ENCODE measurements at regions not wholly inside any gene's neighbourhood (a gene's known extent, or its start where the extent isn't known, plus 50 kb on each side); places are given as distances from the start of the nearest gene placed in this dataset.

DNA sequence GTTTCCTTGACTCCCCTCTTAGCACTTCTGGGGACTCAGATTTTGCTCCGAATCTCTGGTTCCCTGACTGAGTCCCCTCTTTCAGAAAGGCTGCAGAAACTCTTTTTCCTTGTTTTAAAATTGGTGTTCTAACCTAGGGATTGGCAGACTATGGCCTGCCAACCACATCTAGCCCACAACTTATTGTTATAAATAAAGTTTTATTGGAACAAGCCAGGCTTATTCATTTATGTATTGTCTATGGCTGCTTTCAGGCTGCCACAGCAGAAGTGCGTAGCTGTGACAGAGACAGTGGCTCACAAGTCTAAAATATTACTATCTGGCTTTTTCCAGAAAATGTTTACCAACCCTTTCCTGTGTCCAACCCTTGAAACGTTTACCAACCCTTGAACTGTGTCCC lies 81.7 kb downstream of the IER5 start:
- TF ChIP-seq, protein P1, sequence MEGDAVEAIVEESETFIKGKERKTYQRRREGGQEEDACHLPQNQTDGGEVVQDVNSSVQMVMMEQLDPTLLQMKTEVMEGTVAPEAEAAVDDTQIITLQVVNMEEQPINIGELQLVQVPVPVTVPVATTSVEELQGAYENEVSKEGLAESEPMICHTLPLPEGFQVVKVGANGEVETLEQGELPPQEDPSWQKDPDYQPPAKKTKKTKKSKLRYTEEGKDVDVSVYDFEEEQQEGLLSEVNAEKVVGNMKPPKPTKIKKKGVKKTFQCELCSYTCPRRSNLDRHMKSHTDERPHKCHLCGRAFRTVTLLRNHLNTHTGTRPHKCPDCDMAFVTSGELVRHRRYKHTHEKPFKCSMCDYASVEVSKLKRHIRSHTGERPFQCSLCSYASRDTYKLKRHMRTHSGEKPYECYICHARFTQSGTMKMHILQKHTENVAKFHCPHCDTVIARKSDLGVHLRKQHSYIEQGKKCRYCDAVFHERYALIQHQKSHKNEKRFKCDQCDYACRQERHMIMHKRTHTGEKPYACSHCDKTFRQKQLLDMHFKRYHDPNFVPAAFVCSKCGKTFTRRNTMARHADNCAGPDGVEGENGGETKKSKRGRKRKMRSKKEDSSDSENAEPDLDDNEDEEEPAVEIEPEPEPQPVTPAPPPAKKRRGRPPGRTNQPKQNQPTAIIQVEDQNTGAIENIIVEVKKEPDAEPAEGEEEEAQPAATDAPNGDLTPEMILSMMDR (IDR thresholded peaks at IDR 0.05; ENCODE audit: insufficient read depth, low read depth, low read length) = no peak
- no peak for DNase-seq (ENCODE audit: low read depth)
- H3K27me3 ChIP-seq (ENCODE audit: control insufficient read depth, insufficient read depth, low read length) = 0 out of 2 replicates have a peak, but pooled peaks cover 3% of the 10 kb centered on the region
- POLR2A ChIA-PET = no interaction called here
- H3K4me3 ChIP-seq (ENCODE audit: low read depth, low read length) = no peak overlapping the region
- CTCF ChIA-PET = interaction anchor here (5.3 kb wide), 1 partner anchor 288 kb away, joined by 28 read pairs; no protein-coding TSS in a partner anchor
- no peaks in the 10 kb centered on the region for H3K36me3 ChIP-seq (ENCODE audit: control insufficient read depth, insufficient read depth, low read length)

DNA sequence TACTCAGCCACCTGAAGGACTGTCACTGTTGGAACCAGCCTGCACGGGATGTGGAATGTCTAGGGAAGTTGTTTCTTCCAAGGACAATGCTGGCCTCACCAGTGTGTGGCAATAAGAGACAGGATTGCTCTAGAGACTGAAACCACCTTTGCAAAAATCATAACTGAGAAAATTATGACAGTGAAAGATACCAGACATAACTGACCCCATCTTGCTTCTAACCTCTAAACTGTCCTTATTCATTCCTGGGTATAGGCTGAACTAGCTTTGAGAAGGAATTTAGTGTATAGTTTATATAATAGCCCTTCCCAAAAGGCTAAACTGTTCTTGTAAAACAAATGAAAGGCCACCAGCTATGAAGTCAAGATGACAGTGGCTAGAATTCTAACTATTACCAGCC lies 83.6 kb downstream of the IER5 start:
- no peaks in the 10 kb centered on the region for H3K36me3 ChIP-seq (ENCODE audit: control insufficient read depth, insufficient read depth, low read length)
- POLR2A ChIA-PET = no interaction called here
- no peak for DNase-seq (ENCODE audit: low read depth)
- no peak overlapping the region for H3K4me3 ChIP-seq (ENCODE audit: low read depth, low read length)
- TF ChIP-seq, protein P1 (IDR thresholded peaks at IDR 0.05; ENCODE audit: insufficient read depth, low read depth, low read length) = no peak
- CTCF ChIA-PET = interaction anchor here (0.6 kb wide), 1 partner anchor 995 kb away, joined by 3 read pairs; no protein-coding TSS in a partner anchor
- 0 out of 2 replicates have a peak, but pooled peaks cover 3% of the 10 kb centered on the region for H3K27me3 ChIP-seq (ENCODE audit: control insufficient read depth, insufficient read depth, low read length)

DNA sequence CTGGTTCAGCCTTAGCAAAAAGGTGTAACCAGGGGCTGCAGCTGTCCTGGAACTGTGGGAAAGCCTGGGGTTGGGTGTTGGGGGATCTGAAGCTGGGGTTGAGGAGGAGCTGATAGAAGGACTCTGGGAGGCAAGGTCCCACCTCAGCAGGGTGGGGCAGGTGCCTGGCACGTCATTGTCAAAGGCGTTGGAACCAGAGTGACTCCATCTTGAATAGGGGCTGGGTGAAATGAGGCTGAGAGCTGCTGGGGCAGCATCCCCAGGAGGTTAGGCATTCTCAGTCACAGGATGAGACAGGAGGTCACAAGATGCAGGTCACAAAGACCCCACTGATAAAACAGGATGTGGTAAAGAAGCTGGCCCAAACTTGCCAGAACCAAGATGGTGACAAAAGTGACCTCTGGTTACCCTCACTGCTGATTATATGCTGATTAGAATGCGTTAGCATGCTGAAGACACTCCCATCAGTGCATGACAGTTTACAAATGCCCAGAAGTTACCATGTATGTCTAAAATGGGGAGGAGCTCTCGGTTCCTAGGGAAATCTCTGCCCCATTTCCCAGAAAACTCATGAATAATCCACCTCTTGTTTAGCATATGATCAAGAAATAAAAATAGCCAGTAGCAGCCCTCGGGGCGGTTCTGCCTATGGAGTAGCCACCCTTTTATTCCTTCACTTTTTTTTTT lies 85.4 kb downstream of the IER5 start:
- no peaks in the 10 kb centered on the region for H3K36me3 ChIP-seq (ENCODE audit: control insufficient read depth, insufficient read depth, low read length)
- ChIA-PET POLR2A (no interaction called here), CTCF (interaction anchor here (2.3 kb wide), 1 partner anchor 251 kb away, joined by 6 read pairs; no protein-coding TSS in a partner anchor)
- TF ChIP-seq, protein P1 (IDR thresholded peaks at IDR 0.05; ENCODE audit: insufficient read depth, low read depth, low read length) = no peak
- no peak overlapping the region for H3K4me3 ChIP-seq (ENCODE audit: low read depth, low read length)
- peak; percentile 8 for DNase-seq (ENCODE audit: low read depth)
- H3K27me3 ChIP-seq (ENCODE audit: control insufficient read depth, insufficient read depth, low read length) = peaks cover 1% of the 10 kb centered on the region; the same call in 1 of the 2 replicates

DNA sequence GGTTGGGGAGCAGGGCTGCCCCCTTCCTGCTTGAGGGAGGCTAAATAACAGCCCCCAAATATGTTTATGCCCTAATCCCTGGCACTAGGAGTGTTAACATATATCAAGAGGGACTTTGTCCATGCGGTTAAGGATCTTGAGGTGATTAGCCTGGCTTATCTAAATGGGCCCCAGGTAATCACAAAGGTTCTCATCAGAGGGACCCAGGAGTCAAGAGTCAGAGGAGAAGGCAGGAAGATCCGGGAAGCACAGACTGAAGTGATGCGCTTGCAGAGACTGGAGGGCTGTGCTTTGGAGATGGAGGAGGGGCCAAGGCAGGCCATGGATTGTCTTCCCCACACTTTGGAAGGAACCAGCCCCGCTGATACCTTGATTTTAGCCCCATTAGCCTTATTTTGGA lies 86.4 kb downstream of the IER5 start:
- Histone ChIP-seq H3K27me3 (ENCODE audit: control insufficient read depth, insufficient read depth, low read length) (peaks cover 3% of the 10 kb centered on the region; the same call in 1 of the 2 replicates), H3K4me3 (ENCODE audit: low read depth, low read length) (no peak overlapping the region), H3K36me3 (ENCODE audit: control insufficient read depth, insufficient read depth, low read length) (no peaks in the 10 kb centered on the region)
- no peak for DNase-seq (ENCODE audit: low read depth)
- CTCF ChIA-PET = interaction anchor here (0.6 to 2.3 kb wide), 2 partner anchors 250 to 293 kb away, joined by 3 to 6 read pairs; no protein-coding TSS in a partner anchor
- POLR2A ChIA-PET = no interaction called here
- TF ChIP-seq, protein P1 (IDR thresholded peaks at IDR 0.05; ENCODE audit: insufficient read depth, low read depth, low read length) = no peak

DNA sequence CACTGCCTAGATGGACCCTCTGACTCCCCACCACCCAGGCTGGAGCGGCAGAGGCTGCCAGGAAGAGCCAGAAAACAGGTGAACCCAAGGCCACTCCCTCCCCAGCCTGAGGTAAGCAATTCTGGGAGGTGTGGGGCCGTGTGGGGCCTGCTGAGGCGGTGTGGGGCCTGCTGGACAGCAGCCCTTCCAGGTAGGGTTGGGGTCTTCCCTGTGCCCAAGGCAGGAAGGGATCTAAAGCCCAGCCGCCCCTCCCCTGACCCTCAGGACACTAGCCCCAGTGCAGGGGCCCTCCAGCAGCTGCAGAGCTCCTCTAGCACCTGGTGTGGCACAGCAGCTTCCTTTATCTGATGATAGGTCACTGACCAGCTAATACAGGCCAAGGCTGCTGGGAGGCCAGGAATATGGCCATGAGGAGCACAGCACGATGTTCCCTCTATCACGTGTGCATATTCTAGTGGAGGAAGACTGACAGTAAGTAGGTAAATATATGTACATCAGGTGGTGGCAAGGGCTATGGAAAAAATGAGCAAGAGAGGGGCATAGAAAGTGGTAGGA lies 86.9 kb downstream of the IER5 start:
- TF ChIP-seq, protein P1 (IDR thresholded peaks at IDR 0.05; ENCODE audit: insufficient read depth, low read depth, low read length) = no peak
- POLR2A ChIA-PET = no interaction called here
- no peaks in the 10 kb centered on the region for H3K36me3 ChIP-seq (ENCODE audit: control insufficient read depth, insufficient read depth, low read length)
- no peak for DNase-seq (ENCODE audit: low read depth)
- H3K4me3 ChIP-seq (ENCODE audit: low read depth, low read length) = no peak overlapping the region
- CTCF ChIA-PET = interaction anchor here (0.6 kb wide), 1 partner anchor 293 kb away, joined by 3 read pairs; no protein-coding TSS in a partner anchor
- peaks cover 5% of the 10 kb centered on the region for H3K27me3 ChIP-seq (ENCODE audit: control insufficient read depth, insufficient read depth, low read length)

Measured in BJ (cell line).